Keratinocyte (primary cell): ENCODE measurements at regions not wholly inside any gene's neighbourhood (a gene's known extent, or its start where the extent isn't known, plus 50 kb on each side); places are given as distances from the start of the nearest gene placed in this dataset.

ENCODE experiments used
- CTCF ChIP-seq, 3 experiments: IDR thresholded peaks in 1 of 3; conservative IDR thresholded peaks in 1 of 3; optimal IDR thresholded peaks in 1 of 3; 2 replicates in 2 of 3; 3 replicates in 1 of 3; pipeline versions ENCODE3 to v1.5.1; 2011; ENCODE audit warnings: low read length in 3 of 3, mild to moderate bottlenecking in 3 of 3, moderate library complexity in 2 of 3, control low read depth in 1 of 3, inconsistent platforms in 1 of 3; ENCODE audit not compliant: insufficient read depth in 2 of 3; ENCODE audit errors: extremely low read depth in 1 of 3
- EZH2 ChIP-seq: IDR thresholded peaks from one replicate; pipeline ENCODE4 v1.6.1; 2012; ENCODE audit warnings: inconsistent platforms, mild to moderate bottlenecking, low read length, moderate library complexity

- TF ChIP-seq CTCF (optimal IDR thresholded peaks at IDR 0.05 in 1 of 3, IDR thresholded peaks at IDR 0.05 in 1 of 3, conservative IDR thresholded peaks at IDR 0.05 in 1 of 3; ENCODE audit: extremely low read depth in 1 of 3, insufficient read depth in 2 of 3, low read length in 3 of 3), result no peak
- TF ChIP-seq EZH2, result no peak
These were observed 1236.0 kb upstream of the CELF4 start for GRCh38 chr18:38801640-38802039.
